Mesenchymal stem cell (in vitro differentiated cells and primary cell): ENCODE measurements at regions not wholly inside any gene's neighbourhood (a gene's known extent, or its start where the extent isn't known, plus 50 kb on each side); places are given as distances from the start of the nearest gene placed in this dataset.

Experiments
- DNase-seq: peaks from one replicate; pipeline ENCODE4 v3.0.0-alpha.2; 2013
- H2AFZ ChIP-seq: one replicate; pipeline ENCODE4 v1.6.1; 2013; ENCODE audit warnings: low read depth, mild to moderate bottlenecking, control low read depth, inconsistent platforms, low read length, moderate library complexity
- H2AK5ac ChIP-seq: 2 replicates; pipeline ENCODE4 v1.6.1; 2013; ENCODE audit warnings: low read length, moderate library complexity, mild to moderate bottlenecking, inconsistent platforms; ENCODE audit not compliant: severe bottlenecking
- H2BK120ac ChIP-seq: one replicate; pipeline ENCODE4 v1.6.1; 2013; ENCODE audit warnings: low read depth, mild to moderate bottlenecking, inconsistent platforms, low read length, moderate library complexity
- H2BK12ac ChIP-seq, 2 experiments: one replicate each; pipeline ENCODE4 v1.6.1; 2013; ENCODE audit warnings: inconsistent platforms in 2 of 2, low read length in 2 of 2, mild to moderate bottlenecking in 2 of 2, moderate library complexity in 2 of 2, control low read depth in 1 of 2
- H2BK15ac ChIP-seq: one replicate; pipeline ENCODE4 v1.6.1; 2013; ENCODE audit warnings: mild to moderate bottlenecking, low read depth, inconsistent platforms; ENCODE audit not compliant: poor library complexity, severe bottlenecking
- H2BK5ac ChIP-seq: 2 replicates; pipeline ENCODE4 v1.6.1; 2013; ENCODE audit warnings: low read depth, mild to moderate bottlenecking, low read length, control low read depth, inconsistent platforms; ENCODE audit not compliant: poor library complexity, severe bottlenecking
- H3K14ac ChIP-seq, 2 experiments: one replicate each; pipeline ENCODE4 v1.6.1; 2013; ENCODE audit warnings: inconsistent platforms in 2 of 2, low read length in 2 of 2, control low read depth in 1 of 2, mild to moderate bottlenecking in 1 of 2, moderate library complexity in 1 of 2
- H3K18ac ChIP-seq, 2 experiments: one replicate each; pipeline ENCODE4 v1.6.1; 2013; ENCODE audit warnings: inconsistent platforms in 2 of 2, low read length in 2 of 2, control low read depth in 1 of 2, low read depth in 1 of 2, mild to moderate bottlenecking in 1 of 2
- H3K23ac ChIP-seq, 2 experiments: one replicate each; pipeline ENCODE4 v1.6.1; 2013; ENCODE audit warnings: inconsistent platforms in 2 of 2, low read length in 2 of 2, mild to moderate bottlenecking in 2 of 2, moderate library complexity in 2 of 2, control low read depth in 1 of 2
- H3K27ac ChIP-seq: 2 replicates; pipeline ENCODE4 v1.5.1; 2013; ENCODE audit warnings: mild to moderate bottlenecking, moderate library complexity, low read length, control low read depth, inconsistent platforms; ENCODE audit not compliant: poor library complexity, severe bottlenecking
- H3K27me3 ChIP-seq, 2 experiments: 2 replicates each; pipeline versions ENCODE4 v1.6.1 to v1.7.0; 2013; ENCODE audit warnings: low read length in 2 of 2, mild to moderate bottlenecking in 2 of 2, moderate library complexity in 2 of 2, control low read depth in 1 of 2, inconsistent platforms in 1 of 2; ENCODE audit not compliant: control insufficient read depth in 1 of 2, insufficient read depth in 1 of 2
- H3K36me3 ChIP-seq, 2 experiments: 2 replicates each; pipeline versions ENCODE4 v1.6.1 to v1.7.0; 2013; ENCODE audit warnings: low read length in 2 of 2, control low read depth in 1 of 2, inconsistent platforms in 1 of 2, low read depth in 1 of 2, mild to moderate bottlenecking in 1 of 2; ENCODE audit not compliant: insufficient read depth in 2 of 2, control insufficient read depth in 1 of 2
- H3K4ac ChIP-seq, 2 experiments: one replicate each; pipeline ENCODE4 v1.6.1; 2013; ENCODE audit warnings: inconsistent platforms in 2 of 2, low read length in 2 of 2, mild to moderate bottlenecking in 2 of 2, moderate library complexity in 2 of 2, control low read depth in 1 of 2, low read depth in 1 of 2
- H3K4me1 ChIP-seq: 2 replicates; pipeline ENCODE4 v1.6.1; 2013; ENCODE audit warnings: low read depth, low read length, control low read depth; ENCODE audit not compliant: control insufficient read depth, insufficient read depth
- H3K4me2 ChIP-seq: 2 replicates; pipeline ENCODE4 v1.6.1; 2013; ENCODE audit warnings: low read length, mild to moderate bottlenecking, inconsistent platforms; ENCODE audit not compliant: poor library complexity, severe bottlenecking
- H3K4me3 ChIP-seq, 2 experiments: 2 replicates each; pipeline versions ENCODE4 v1.5.1 to v1.7.0; 2013; ENCODE audit warnings: low read length in 2 of 2, mild to moderate bottlenecking in 2 of 2, control low read depth in 1 of 2, low read depth in 1 of 2; ENCODE audit not compliant: insufficient read depth in 1 of 2
- H3K79me1 ChIP-seq: replicated peaks from 2 replicates; pipeline ENCODE4 v1.6.1; 2013; ENCODE audit warnings: mild to moderate bottlenecking, control low read depth, low read length, inconsistent platforms; ENCODE audit not compliant: poor library complexity, severe bottlenecking
- H3K9ac ChIP-seq: 2 replicates; pipeline ENCODE4 v1.7.0; 2013; ENCODE audit warnings: mild to moderate bottlenecking, low read length, moderate library complexity
- H3K9me3 ChIP-seq: 2 replicates; pipeline ENCODE4 v1.7.0; 2013; ENCODE audit warnings: mild to moderate bottlenecking, low read length; ENCODE audit not compliant: control insufficient read depth
- H4K8ac ChIP-seq: one replicate; pipeline ENCODE4 v1.6.1; 2013; ENCODE audit warnings: inconsistent platforms, mild to moderate bottlenecking, low read length, moderate library complexity
- H4K91ac ChIP-seq: one replicate; pipeline ENCODE4 v1.6.1; 2013; ENCODE audit warnings: mild to moderate bottlenecking, low read length, inconsistent platforms
- WGBS: methylation state at CpG from one replicate; pipeline ENCODE4 v1.1.7; 2013; ENCODE audit warnings: mixed read lengths; 5-methylcytosine and 5-hydroxymethylcytosine counted together

- no peak overlapping the region for H3K9ac ChIP-seq
- no peak overlapping the region for H4K8ac ChIP-seq
- no peak overlapping the region for H2BK15ac ChIP-seq
- H3K36me3 ChIP-seq = no peaks in the 10 kb centered on the region
- no peak overlapping the region for H2AK5ac ChIP-seq
- no peak overlapping the region for H3K14ac ChIP-seq
- no peak overlapping the region for H2BK5ac ChIP-seq
- H3K18ac ChIP-seq = no peak overlapping the region
- no peak overlapping the region for H3K27ac ChIP-seq
- no peak overlapping the region for H4K91ac ChIP-seq
- H3K27me3 ChIP-seq = no peaks in the 10 kb centered on the region
- no peaks in the 10 kb centered on the region for H3K9me3 ChIP-seq
- no peak overlapping the region for H3K4ac ChIP-seq
- H3K4me3 ChIP-seq = no peak overlapping the region
- no peak overlapping the region for H2BK120ac ChIP-seq
- H2AFZ ChIP-seq = no peak overlapping the region
- H3K4me2 ChIP-seq = no peak overlapping the region
- H2BK12ac ChIP-seq = no peak overlapping the region
- 95% methylated on average over 2 of the region's 3 CpGs for WGBS
- no peaks in the 10 kb centered on the region for H3K4me1 ChIP-seq
- H3K23ac ChIP-seq = no peak overlapping the region
- H3K79me1 ChIP-seq = no peaks in the 10 kb centered on the region
- no peak for DNase-seq
These were observed 1146.2 kb downstream of the CDH11 start for GRCh38 chr16:63975669-63976068.

DNA sequence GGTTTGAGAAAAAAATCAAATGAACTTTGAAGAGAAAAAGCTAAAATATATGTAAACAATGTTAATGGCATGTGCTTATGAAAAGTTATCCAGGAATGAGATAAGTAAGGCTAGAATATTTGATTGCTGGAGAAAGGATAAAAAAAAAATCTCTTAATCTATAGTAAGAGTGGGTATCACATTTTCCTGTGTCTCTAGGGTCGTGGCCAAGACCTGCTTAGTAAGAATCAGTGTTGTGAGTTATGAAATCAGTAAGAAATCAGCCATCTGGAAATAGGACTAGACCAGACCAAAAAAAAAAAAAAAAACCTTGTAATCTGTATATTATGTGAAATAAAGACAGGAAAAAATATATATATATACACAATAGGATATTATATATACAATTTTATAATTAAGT, 1153.9 kb downstream of the CDH11 start:
- H3K23ac ChIP-seq = no peak overlapping the region
- H3K27me3 ChIP-seq = no peaks in the 10 kb centered on the region
- H4K8ac ChIP-seq = no peak overlapping the region
- no peak overlapping the region for H3K9ac ChIP-seq
- no peaks in the 10 kb centered on the region for H3K4me1 ChIP-seq
- H2BK5ac ChIP-seq = no peak overlapping the region
- no peaks in the 10 kb centered on the region for H3K9me3 ChIP-seq
- H3K4me2 ChIP-seq = no peak overlapping the region
- H4K91ac ChIP-seq = no peak overlapping the region
- H2BK12ac ChIP-seq = no peak overlapping the region
- H3K4me3 ChIP-seq = no peak overlapping the region
- no CpG with 5 or more reads among the region's 1 CpG for WGBS
- no peak overlapping the region for H2BK120ac ChIP-seq
- H3K14ac ChIP-seq = no peak overlapping the region
- H3K79me1 ChIP-seq = no peaks in the 10 kb centered on the region
- no peaks in the 10 kb centered on the region for H3K36me3 ChIP-seq
- H3K4ac ChIP-seq = no peak overlapping the region
- no peak overlapping the region for H3K27ac ChIP-seq
- H2AK5ac ChIP-seq = no peak overlapping the region
- no peak for DNase-seq
- no peak overlapping the region for H3K18ac ChIP-seq
- no peak overlapping the region for H2AFZ ChIP-seq
- H2BK15ac ChIP-seq = no peak overlapping the region

GRCh38 chr16:63960321-63960720, 1161.5 kb downstream of the CDH11 start:
- Histone ChIP-seq H3K9ac (no peak overlapping the region), H3K36me3 (no peaks in the 10 kb centered on the region), H3K27me3 (no peaks in the 10 kb centered on the region), H3K9me3 (no peaks in the 10 kb centered on the region), H2BK15ac (no peak overlapping the region), H3K79me1 (no peaks in the 10 kb centered on the region), H3K4me2 (no peak overlapping the region), H3K23ac (no peak overlapping the region), H3K4me3 (no peak overlapping the region), H3K4ac (no peak overlapping the region), H2BK120ac (no peak overlapping the region), H4K8ac (no peak overlapping the region), H2BK12ac (no peak overlapping the region), H3K14ac (no peak overlapping the region), H2AK5ac (no peak overlapping the region), H2BK5ac (no peak overlapping the region), H4K91ac (no peak overlapping the region), H3K18ac (no peak overlapping the region), H2AFZ (no peak overlapping the region), H3K4me1 (no peaks in the 10 kb centered on the region), H3K27ac (no peak overlapping the region)
- DNase-seq = no peak

DNA sequence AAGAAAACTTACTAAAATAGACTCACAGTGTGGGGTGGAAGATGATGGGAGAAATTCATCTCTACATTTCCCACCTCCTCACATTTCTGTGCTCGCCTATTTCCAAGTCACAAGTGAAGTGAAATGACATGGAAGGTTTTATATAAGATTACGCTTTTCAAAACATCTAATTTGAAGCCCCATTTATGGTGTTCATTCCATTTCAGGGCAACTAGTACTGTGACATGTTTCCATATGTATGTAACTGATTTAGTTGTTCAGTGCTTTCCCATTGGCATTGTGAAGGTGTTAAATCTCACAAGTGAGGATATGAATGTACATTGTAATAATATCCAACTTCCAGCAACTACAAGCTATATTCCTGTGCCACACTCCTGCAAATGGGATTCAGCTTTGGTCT, 1174.8 kb downstream of the CDH11 start:
- no peak for DNase-seq
- Histone ChIP-seq H4K8ac (no peak overlapping the region), H3K27ac (no peak overlapping the region), H3K9ac (no peak overlapping the region), H3K14ac (no peak overlapping the region), H2BK12ac (no peak overlapping the region), H3K9me3 (no peaks in the 10 kb centered on the region), H2BK5ac (no peak overlapping the region), H2BK15ac (no peak overlapping the region), H3K79me1 (no peaks in the 10 kb centered on the region), H4K91ac (no peak overlapping the region), H2AK5ac (no peak overlapping the region), H3K4me1 (no peaks in the 10 kb centered on the region), H2AFZ (no peak overlapping the region), H3K27me3 (no peaks in the 10 kb centered on the region), H3K4me3 (no peak overlapping the region), H2BK120ac (no peak overlapping the region), H3K36me3 (no peaks in the 10 kb centered on the region), H3K4ac (no peak overlapping the region), H3K4me2 (no peak overlapping the region), H3K23ac (no peak overlapping the region), H3K18ac (no peak overlapping the region)
- 100% methylated on average over 1 of the region's 2 CpGs for WGBS
